ENCODE measurements at regions not wholly inside any gene's neighbourhood (a gene's known extent, or its start where the extent isn't known, plus 50 kb on each side); places are given as distances from the start of the nearest gene placed in this dataset.

- H3K27me3 Mint-ChIP-seq (ENCODE audit: low read depth), result no peaks in the 10 kb centered on the region
These were observed 97.9 kb upstream of the NEDD9 start for GRCh38 chr6:11330413-11330760.

GRCh38 chr6:11329726-11330412, 97.4 kb upstream of the NEDD9 start:
- Mint-ChIP-seq H3K27me3 (ENCODE audit: low read depth) (no peaks in the 10 kb centered on the region), H3K36me3 (ENCODE audit: low read depth) (no peaks in the 10 kb centered on the region)

More at GRCh38 chr6:11330413-11330760, 97.9 kb upstream of the NEDD9 start:
- H3K27ac Mint-ChIP-seq (ENCODE audit: unreplicated experiment), result no peak overlapping the region
- no peak for DNase-seq (ENCODE audit: low spot score)
- no peak overlapping the region for H3K4me3 Mint-ChIP-seq (ENCODE audit: unreplicated experiment)
- TF ChIP-seq, protein P1, sequence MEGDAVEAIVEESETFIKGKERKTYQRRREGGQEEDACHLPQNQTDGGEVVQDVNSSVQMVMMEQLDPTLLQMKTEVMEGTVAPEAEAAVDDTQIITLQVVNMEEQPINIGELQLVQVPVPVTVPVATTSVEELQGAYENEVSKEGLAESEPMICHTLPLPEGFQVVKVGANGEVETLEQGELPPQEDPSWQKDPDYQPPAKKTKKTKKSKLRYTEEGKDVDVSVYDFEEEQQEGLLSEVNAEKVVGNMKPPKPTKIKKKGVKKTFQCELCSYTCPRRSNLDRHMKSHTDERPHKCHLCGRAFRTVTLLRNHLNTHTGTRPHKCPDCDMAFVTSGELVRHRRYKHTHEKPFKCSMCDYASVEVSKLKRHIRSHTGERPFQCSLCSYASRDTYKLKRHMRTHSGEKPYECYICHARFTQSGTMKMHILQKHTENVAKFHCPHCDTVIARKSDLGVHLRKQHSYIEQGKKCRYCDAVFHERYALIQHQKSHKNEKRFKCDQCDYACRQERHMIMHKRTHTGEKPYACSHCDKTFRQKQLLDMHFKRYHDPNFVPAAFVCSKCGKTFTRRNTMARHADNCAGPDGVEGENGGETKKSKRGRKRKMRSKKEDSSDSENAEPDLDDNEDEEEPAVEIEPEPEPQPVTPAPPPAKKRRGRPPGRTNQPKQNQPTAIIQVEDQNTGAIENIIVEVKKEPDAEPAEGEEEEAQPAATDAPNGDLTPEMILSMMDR (IDR thresholded peaks at IDR 0.05), result no peak
- no peaks in the 10 kb centered on the region for H3K9me3 Mint-ChIP-seq (ENCODE audit: low read depth)
- no peaks in the 10 kb centered on the region for H3K36me3 Mint-ChIP-seq (ENCODE audit: low read depth)
- H3K4me1 Mint-ChIP-seq (ENCODE audit: low read depth), result peaks cover 5% of the 10 kb centered on the region

DNA sequence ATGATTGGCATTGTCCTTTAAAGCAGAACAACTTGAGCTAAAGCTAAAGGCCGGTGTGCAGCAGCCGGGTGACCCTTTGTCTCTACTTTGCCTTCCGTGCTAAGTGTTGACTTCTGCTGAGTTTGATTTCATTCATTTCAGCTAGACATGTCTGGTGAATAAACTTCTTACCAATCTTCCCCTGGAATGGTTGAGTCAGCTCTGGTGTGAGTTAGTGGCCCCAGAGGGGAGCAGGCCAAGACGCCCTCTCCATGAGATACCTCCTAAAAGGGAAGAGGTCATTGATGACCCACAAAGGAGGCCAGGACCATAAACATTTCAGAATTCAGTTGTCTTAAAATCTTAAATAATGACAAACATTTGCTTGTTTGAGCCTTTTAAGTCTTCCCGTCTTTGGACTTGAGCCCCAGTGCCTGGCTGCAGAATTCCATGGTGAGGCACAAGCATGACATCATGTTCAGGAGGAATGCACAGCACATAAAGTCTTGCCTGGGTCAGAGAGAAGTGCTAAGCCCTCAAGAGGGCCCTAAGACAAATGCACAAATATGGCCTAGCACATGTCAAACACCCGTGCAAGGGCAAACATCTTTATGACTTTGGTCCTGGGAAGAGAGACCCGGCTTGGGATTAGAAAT, 96.3 kb upstream of the NEDD9 start:
- H3K4me3 Mint-ChIP-seq (ENCODE audit: unreplicated experiment), result no peak overlapping the region
- TF ChIP-seq, protein P1 (IDR thresholded peaks at IDR 0.05), result no peak
- no peak for DNase-seq (ENCODE audit: low spot score)
- no peak overlapping the region for H3K27ac Mint-ChIP-seq (ENCODE audit: unreplicated experiment)
- peaks cover 16% of the 10 kb centered on the region for H3K4me1 Mint-ChIP-seq (ENCODE audit: low read depth)
- H3K36me3 Mint-ChIP-seq (ENCODE audit: low read depth), result no peaks in the 10 kb centered on the region
- H3K27me3 Mint-ChIP-seq (ENCODE audit: low read depth), result no peaks in the 10 kb centered on the region
- no peaks in the 10 kb centered on the region for H3K9me3 Mint-ChIP-seq (ENCODE audit: low read depth)

More at GRCh38 chr6:11329726-11330412, 97.4 kb upstream of the NEDD9 start:
- H3K9me3 Mint-ChIP-seq (ENCODE audit: low read depth), result no peaks in the 10 kb centered on the region
- H3K4me1 Mint-ChIP-seq (ENCODE audit: low read depth), result peaks cover 7% of the 10 kb centered on the region
- DNase-seq (ENCODE audit: low spot score), result no peak
- H3K4me3 Mint-ChIP-seq (ENCODE audit: unreplicated experiment), result no peak overlapping the region
- TF ChIP-seq, protein P1 (IDR thresholded peaks at IDR 0.05), result no peak
- no peak overlapping the region for H3K27ac Mint-ChIP-seq (ENCODE audit: unreplicated experiment)

GRCh38 chr6:11327961-11328360, 95.5 kb upstream of the NEDD9 start:
- Mint-ChIP-seq H3K9me3 (ENCODE audit: low read depth) (no peaks in the 10 kb centered on the region), H3K4me3 (ENCODE audit: unreplicated experiment) (no peak overlapping the region), H3K36me3 (ENCODE audit: low read depth) (no peaks in the 10 kb centered on the region), H3K27me3 (ENCODE audit: low read depth) (no peaks in the 10 kb centered on the region), H3K27ac (ENCODE audit: unreplicated experiment) (no peak overlapping the region), H3K4me1 (ENCODE audit: low read depth) (peaks cover 16% of the 10 kb centered on the region)
- TF ChIP-seq, protein P1 (IDR thresholded peaks at IDR 0.05), result no peak
- no peak for DNase-seq (ENCODE audit: low spot score)

DNA sequence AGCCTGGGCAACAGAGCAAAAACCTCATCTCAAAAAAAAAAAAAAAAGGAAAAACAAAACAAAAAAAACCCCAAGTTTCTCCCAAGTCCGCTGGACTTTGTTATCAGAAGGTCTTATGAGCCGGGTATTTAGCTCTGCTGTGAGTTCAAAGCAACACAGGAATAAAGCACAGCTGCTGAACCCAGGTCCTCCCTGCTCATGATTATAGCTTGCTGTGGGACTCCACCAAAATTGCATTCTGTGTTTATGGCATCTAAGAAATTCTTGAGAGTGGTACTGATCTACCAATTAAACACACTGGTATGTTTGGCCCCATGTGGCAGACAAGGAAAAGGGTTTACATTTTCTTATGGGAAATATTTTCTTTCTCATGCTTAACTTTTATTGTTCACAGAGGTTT, 93.6 kb upstream of the NEDD9 start:
- Mint-ChIP-seq H3K4me1 (ENCODE audit: low read depth) (peaks cover 16% of the 10 kb centered on the region), H3K9me3 (ENCODE audit: low read depth) (no peaks in the 10 kb centered on the region), H3K27ac (ENCODE audit: unreplicated experiment) (no peak overlapping the region), H3K27me3 (ENCODE audit: low read depth) (no peaks in the 10 kb centered on the region), H3K36me3 (ENCODE audit: low read depth) (no peaks in the 10 kb centered on the region), H3K4me3 (ENCODE audit: unreplicated experiment) (no peak overlapping the region)
- TF ChIP-seq, protein P1 (IDR thresholded peaks at IDR 0.05), result no peak
- DNase-seq (ENCODE audit: low spot score), result no peak

Data from chondrocyte (in vitro differentiated cells).